SK-N-SH treated with all-trans-retinoic acid at 6 μM for 48 hours (cell line): ENCODE measurements at regions not wholly inside any gene's neighbourhood (a gene's known extent, or its start where the extent isn't known, plus 50 kb on each side); places are given as distances from the start of the nearest gene placed in this dataset.

Experiments
- ATAC-seq: fragments of 200-7000 bp; cut with Tn5 transposase; 3 replicates; pipeline ENCODE4 v1.9.1; 2020; ENCODE audit warnings: mild to moderate bottlenecking, moderate library complexity
- ARNTL ChIP-seq: fragments of 450-650 bp; formaldehyde crosslinking; IDR thresholded peaks from 2 replicates; pipeline ENCODE4 v1.5.0; 2020; ENCODE audit warnings: low read depth, mild to moderate bottlenecking, moderate library complexity, borderline replicate concordance
- CSDC2 ChIP-seq: fragments of 250-450 bp; sonication (Bioruptor Pico); IDR thresholded peaks from 2 replicates; pipeline ENCODE4 v1.5.0; 2020; ENCODE audit warnings: mild to moderate bottlenecking, moderate library complexity
- ESRRG ChIP-seq: fragments of 250-450 bp; sonication (Bioruptor Pico); IDR thresholded peaks from 2 replicates; pipeline ENCODE4 v1.6.1; 2021; ENCODE audit warnings: mild to moderate bottlenecking
- GLIS3 ChIP-seq: fragments of 250-450 bp; sonication (Bioruptor Pico); IDR thresholded peaks from 2 replicates; pipeline ENCODE4 v1.5.0; 2020; ENCODE audit warnings: mild to moderate bottlenecking, moderate library complexity
- ISL1 ChIP-seq: fragments of 250-450 bp; sonication (Bioruptor Pico); IDR thresholded peaks from 2 replicates; pipeline ENCODE4 v2.1.2; 2022; ENCODE audit warnings: mild to moderate bottlenecking, moderate library complexity
- OSR1 ChIP-seq: fragments of 250-450 bp; sonication (Bioruptor Pico); IDR thresholded peaks from 2 replicates; pipeline ENCODE4 v1.8.0; 2022; ENCODE audit warnings: moderate library complexity, mild to moderate bottlenecking, inconsistent platforms
- PPARA ChIP-seq: fragments of 250-450 bp; sonication (Bioruptor Pico); IDR thresholded peaks from 2 replicates; pipeline ENCODE4 v1.5.0; 2020; ENCODE audit warnings: mild to moderate bottlenecking, borderline replicate concordance
- RARB ChIP-seq: fragments of 250-450 bp; sonication (Bioruptor Pico); IDR thresholded peaks from 2 replicates; pipeline ENCODE4 v1.8.0; 2021; ENCODE audit warnings: mild to moderate bottlenecking, moderate library complexity
- TCF4 ChIP-seq: fragments of 250-450 bp; sonication (Bioruptor Pico); IDR thresholded peaks from 2 replicates; pipeline ENCODE4 v1.8.0; 2021; ENCODE audit warnings: mild to moderate bottlenecking, moderate library complexity, borderline replicate concordance
- TOX ChIP-seq: fragments of 250-450 bp; sonication (Bioruptor Pico); IDR thresholded peaks from 2 replicates; pipeline ENCODE4 v1.8.0; 2021; ENCODE audit warnings: mild to moderate bottlenecking, moderate library complexity, borderline replicate concordance
- ZC3H10 ChIP-seq: fragments of 250-450 bp; sonication (Bioruptor Pico); IDR thresholded peaks from 2 replicates; pipeline ENCODE4 v1.5.1; 2021; ENCODE audit warnings: mild to moderate bottlenecking, moderate library complexity
- ZFP3 ChIP-seq: fragments of 250-450 bp; sonication (Bioruptor Pico); IDR thresholded peaks from 2 replicates; pipeline ENCODE4 v1.5.0; 2020; ENCODE audit warnings: mild to moderate bottlenecking, moderate library complexity
- ZNF565 ChIP-seq: fragments of 450-650 bp; formaldehyde crosslinking; conservative IDR thresholded peaks from 2 replicates; pipeline ENCODE4 v1.5.0; 2020; ENCODE audit warnings: low read depth, mild to moderate bottlenecking, moderate library complexity
- ZNF70 ChIP-seq: fragments of 450-650 bp; formaldehyde crosslinking; IDR thresholded peaks from 2 replicates; pipeline ENCODE4 v1.5.0; 2020; ENCODE audit warnings: mild to moderate bottlenecking, moderate library complexity
- ZNF8 ChIP-seq: fragments of 450-650 bp; formaldehyde crosslinking; IDR thresholded peaks from 2 replicates; pipeline ENCODE4 v1.5.0; 2020; ENCODE audit warnings: mild to moderate bottlenecking, moderate library complexity
- TF ChIP-seq, protein P1 (sequence below): fragments of 250-450 bp; sonication (Bioruptor Pico); IDR thresholded peaks from 2 replicates; pipeline ENCODE4 v1.5.0; 2020; ENCODE audit warnings: mild to moderate bottlenecking, moderate library complexity
- TF ChIP-seq, protein P2 (sequence below): fragments of 250-450 bp; sonication (Bioruptor Pico); IDR thresholded peaks from 2 replicates; pipeline ENCODE4 v1.8.0; 2020; ENCODE audit warnings: mild to moderate bottlenecking, moderate library complexity, borderline replicate concordance
- TF ChIP-seq, protein P3 (sequence below): fragments of 250-450 bp; sonication (Bioruptor Pico); IDR thresholded peaks from 2 replicates; pipeline ENCODE4 v1.5.1; 2020; ENCODE audit warnings: low read depth, mild to moderate bottlenecking, moderate library complexity

DNA sequence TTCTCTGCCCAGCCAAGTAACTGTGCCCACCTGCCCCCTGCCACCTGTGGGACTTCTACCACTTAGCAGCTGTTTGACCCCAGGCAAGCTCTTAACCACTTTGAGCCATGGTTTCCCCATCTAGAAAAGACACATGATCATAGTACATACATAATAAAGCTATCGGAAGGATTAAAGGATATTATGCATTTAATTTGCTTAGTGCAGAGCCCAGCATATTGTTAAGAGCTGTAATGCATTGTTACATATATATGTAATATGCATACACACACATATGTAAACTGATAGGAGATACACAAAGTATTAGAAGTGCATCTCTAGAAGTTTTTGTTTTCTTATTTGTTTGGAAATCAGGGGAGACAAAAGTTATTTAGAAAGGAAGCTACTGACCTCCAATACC is 83.5 kb upstream of the ZBTB40 start:
- no peak for ATAC-seq
- no peak for TF ChIP-seq ISL1 (CRISPR knock-in tag)
- TF ChIP-seq, protein P1, sequence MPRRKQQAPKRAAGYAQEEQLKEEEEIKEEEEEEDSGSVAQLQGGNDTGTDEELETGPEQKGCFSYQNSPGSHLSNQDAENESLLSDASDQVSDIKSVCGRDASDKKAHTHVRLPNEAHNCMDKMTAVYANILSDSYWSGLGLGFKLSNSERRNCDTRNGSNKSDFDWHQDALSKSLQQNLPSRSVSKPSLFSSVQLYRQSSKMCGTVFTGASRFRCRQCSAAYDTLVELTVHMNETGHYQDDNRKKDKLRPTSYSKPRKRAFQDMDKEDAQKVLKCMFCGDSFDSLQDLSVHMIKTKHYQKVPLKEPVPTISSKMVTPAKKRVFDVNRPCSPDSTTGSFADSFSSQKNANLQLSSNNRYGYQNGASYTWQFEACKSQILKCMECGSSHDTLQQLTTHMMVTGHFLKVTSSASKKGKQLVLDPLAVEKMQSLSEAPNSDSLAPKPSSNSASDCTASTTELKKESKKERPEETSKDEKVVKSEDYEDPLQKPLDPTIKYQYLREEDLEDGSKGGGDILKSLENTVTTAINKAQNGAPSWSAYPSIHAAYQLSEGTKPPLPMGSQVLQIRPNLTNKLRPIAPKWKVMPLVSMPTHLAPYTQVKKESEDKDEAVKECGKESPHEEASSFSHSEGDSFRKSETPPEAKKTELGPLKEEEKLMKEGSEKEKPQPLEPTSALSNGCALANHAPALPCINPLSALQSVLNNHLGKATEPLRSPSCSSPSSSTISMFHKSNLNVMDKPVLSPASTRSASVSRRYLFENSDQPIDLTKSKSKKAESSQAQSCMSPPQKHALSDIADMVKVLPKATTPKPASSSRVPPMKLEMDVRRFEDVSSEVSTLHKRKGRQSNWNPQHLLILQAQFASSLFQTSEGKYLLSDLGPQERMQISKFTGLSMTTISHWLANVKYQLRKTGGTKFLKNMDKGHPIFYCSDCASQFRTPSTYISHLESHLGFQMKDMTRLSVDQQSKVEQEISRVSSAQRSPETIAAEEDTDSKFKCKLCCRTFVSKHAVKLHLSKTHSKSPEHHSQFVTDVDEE (CRISPR knock-in tag), result no peak
- no peak for TF ChIP-seq RARB (CRISPR knock-in tag)
- TF ChIP-seq ZNF565 (CRISPR knock-in tag), result no peak
- no peak for TF ChIP-seq CSDC2 (CRISPR knock-in tag)
- TF ChIP-seq ZNF8 (CRISPR knock-in tag), result no peak
- no peak for TF ChIP-seq ARNTL (CRISPR knock-in tag)
- TF ChIP-seq OSR1 (CRISPR knock-in tag), result no peak
- TF ChIP-seq, protein P2, sequence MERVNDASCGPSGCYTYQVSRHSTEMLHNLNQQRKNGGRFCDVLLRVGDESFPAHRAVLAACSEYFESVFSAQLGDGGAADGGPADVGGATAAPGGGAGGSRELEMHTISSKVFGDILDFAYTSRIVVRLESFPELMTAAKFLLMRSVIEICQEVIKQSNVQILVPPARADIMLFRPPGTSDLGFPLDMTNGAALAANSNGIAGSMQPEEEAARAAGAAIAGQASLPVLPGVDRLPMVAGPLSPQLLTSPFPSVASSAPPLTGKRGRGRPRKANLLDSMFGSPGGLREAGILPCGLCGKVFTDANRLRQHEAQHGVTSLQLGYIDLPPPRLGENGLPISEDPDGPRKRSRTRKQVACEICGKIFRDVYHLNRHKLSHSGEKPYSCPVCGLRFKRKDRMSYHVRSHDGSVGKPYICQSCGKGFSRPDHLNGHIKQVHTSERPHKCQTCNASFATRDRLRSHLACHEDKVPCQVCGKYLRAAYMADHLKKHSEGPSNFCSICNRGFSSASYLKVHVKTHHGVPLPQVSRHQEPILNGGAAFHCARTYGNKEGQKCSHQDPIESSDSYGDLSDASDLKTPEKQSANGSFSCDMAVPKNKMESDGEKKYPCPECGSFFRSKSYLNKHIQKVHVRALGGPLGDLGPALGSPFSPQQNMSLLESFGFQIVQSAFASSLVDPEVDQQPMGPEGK, result no peak
- TF ChIP-seq TOX (CRISPR knock-in tag), result no peak
- no peak for TF ChIP-seq TCF4 (CRISPR knock-in tag)
- TF ChIP-seq ZFP3 (CRISPR knock-in tag), result no peak
- no peak for TF ChIP-seq GLIS3 (CRISPR knock-in tag)
- TF ChIP-seq ESRRG (CRISPR knock-in tag), result no peak
- TF ChIP-seq, protein P3, sequence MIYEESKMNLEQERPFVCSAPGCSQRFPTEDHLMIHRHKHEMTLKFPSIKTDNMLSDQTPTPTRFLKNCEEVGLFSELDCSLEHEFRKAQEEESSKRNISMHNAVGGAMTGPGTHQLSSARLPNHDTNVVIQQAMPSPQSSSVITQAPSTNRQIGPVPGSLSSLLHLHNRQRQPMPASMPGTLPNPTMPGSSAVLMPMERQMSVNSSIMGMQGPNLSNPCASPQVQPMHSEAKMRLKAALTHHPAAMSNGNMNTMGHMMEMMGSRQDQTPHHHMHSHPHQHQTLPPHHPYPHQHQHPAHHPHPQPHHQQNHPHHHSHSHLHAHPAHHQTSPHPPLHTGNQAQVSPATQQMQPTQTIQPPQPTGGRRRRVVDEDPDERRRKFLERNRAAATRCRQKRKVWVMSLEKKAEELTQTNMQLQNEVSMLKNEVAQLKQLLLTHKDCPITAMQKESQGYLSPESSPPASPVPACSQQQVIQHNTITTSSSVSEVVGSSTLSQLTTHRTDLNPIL (CRISPR knock-in tag), result no peak
- no peak for TF ChIP-seq PPARA (CRISPR knock-in tag)
- TF ChIP-seq ZC3H10 (CRISPR knock-in tag), result no peak
- TF ChIP-seq, all 23 proteins: peak for 0

DNA sequence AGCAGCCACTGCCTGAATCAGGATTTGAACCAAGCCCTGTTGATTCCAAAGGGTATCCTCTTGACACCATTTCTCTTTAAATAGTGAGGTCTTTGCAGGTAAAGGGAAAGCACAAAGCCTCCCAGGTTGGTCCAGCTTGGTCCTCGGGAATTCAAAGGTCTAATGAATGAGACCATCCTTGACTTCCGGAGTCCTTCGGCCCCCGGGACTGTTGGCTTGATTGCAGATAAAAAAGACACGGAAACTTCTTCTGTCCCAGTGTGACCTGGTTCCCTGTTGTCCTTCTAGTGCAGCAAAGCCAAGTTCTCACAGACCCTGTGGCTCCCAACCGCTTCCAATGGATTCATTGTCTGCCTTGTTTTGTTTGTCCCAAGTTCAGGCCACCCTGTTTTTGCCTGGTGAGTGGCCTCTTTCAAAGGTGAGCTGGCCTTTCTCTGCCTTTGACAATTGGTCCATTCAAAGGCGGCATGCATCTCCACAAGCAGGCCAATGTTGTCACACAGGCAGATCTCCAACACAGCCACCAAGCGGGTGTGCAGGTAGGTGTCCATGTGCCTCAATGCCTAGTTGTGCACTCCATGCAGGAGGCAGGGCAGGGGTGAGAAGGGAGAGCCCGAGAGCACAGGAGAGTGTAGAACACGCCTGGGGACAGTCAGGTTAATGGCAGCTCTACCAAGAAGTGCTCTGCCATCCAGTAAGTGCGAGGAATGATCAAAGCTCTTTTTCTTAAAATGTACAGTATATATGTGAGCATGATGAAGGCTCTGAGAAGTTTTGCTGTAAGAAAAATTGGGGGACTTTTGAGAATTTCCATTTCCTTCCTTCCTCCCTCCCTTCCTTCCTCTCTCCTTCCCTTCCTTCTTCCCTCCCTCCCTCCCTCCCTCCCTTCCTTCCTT is 82.1 kb upstream of the ZBTB40 start:
- no peak for ATAC-seq
- TF ChIP-seq, protein P1 (CRISPR knock-in tag), result no peak
- TF ChIP-seq, protein P3 (CRISPR knock-in tag), result no peak
- TF ChIP-seq TCF4 (CRISPR knock-in tag), result no peak
- no peak for TF ChIP-seq ZNF565 (CRISPR knock-in tag)
- TF ChIP-seq, protein P2, result no peak
- no peak for TF ChIP-seq RARB (CRISPR knock-in tag)
- no peak for TF ChIP-seq ISL1 (CRISPR knock-in tag)
- no peak for TF ChIP-seq ZNF70 (CRISPR knock-in tag)
- no peak for TF ChIP-seq PPARA (CRISPR knock-in tag)
